Forelimb muscle (tissue), 1 donor: ENCODE measurements at regions not wholly inside any gene's neighbourhood (a gene's known extent, or its start where the extent isn't known, plus 50 kb on each side); places are given as distances from the start of the nearest gene placed in this dataset.
"Not testable (repeated sequence)": the region's sequence is repeated elsewhere in the genome, so short reads cannot be mapped to it uniquely, and the experiment has no call there.

Experiments used
- DNase-seq: peaks from one replicate; pipeline ENCODE4 v3.0.0-alpha.2; 2013; ENCODE audit warnings: low read depth

GRCh38 chr5:130496215-130496614 is 592.0 kb downstream of the CHSY3 start:
- no peak for DNase-seq

- no peak for DNase-seq
These were observed 584.0 kb downstream of the CHSY3 start for GRCh38 chr5:130488252-130488651.

DNA sequence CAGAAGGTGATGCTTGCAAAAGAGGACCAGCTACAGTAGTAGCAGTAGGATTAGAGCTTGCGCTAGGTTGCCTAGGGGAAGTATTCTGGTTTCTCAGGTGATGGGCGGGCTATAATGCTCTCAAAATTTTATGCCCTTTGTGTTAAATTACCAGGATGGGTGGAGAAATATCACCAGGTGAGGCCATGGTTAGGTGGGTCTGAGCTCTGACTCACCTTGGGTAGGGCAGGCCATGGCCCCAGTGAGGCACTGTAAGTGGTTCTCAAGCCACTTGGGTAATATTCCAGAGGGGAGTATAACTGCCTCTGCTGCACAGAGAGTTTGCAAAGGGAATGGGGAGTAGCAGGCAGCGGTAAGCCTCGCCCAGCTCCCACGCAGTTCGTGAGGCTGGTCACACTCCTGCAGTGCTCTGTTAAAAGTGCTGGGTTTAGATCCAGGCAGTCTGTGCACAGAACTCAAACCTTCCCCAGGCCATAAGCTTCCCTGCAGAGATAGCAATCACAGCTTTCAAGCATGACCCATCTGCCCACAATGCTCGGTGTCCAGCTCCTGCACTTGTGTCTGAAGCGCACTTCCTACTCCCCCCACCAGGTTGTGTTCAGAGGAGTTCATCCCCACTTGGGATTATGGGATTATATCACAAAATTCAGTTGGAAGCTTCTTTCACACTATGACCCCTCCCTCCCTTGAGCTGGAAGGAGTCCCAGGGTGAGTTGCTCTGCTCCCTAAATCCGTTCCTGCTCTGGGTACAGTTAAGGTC is 575.0 kb downstream of the CHSY3 start:
- DNase-seq: no peak

GRCh38 chr5:130476325-130476724 is 572.1 kb downstream of the CHSY3 start:
- DNase-seq: no peak

DNA sequence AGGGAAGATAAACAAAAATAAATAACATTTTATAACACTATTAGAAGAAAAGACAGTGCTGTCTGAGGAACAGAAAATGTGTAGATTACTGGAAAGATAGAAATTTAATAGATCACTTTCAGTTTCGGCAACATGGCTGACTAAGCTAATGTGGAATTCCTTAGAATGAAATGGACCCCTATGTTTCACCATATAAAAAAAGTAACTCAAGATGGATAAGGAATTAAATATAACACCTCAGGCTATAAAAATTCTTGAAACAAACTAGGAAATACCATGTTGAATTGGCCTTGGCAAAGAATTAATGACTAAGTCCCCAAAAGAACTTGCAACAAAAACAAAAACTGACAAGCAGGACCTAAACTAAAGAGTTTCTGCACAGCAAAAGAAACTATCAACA is 558.3 kb downstream of the CHSY3 start:
- no peak for DNase-seq

GRCh38 chr5:130455175-130455574 is 550.9 kb downstream of the CHSY3 start:
- DNase-seq: no peak

GRCh38 chr5:130452744-130453143 is 548.5 kb downstream of the CHSY3 start:
- no peak for DNase-seq

DNA sequence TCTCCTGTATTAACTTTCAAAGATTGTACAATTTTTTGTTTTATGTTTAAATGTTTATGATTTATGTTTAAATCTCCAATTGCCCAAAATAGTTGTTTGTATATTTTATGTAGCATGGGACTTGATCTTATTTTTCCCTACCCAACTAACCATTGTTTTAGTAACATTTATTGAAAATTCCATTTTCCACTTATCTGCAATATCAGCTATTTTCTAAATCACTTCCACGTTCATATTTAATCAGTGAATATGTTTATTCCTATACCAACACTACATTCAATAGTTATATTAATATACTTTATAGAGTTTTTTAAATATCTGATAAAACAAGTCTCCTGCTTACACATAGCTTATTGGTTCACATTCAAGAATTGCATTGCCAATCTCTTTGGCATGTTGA is 532.2 kb downstream of the CHSY3 start:
- no peak for DNase-seq

- no peak for DNase-seq
These were observed 523.1 kb downstream of the CHSY3 start for GRCh38 chr5:130427222-130427955.

GRCh38 chr5:130425424-130425823 is 521.2 kb downstream of the CHSY3 start:
- no peak for DNase-seq

- no peak for DNase-seq
These were observed 520.1 kb downstream of the CHSY3 start for GRCh38 chr5:130424341-130424740.

DNA sequence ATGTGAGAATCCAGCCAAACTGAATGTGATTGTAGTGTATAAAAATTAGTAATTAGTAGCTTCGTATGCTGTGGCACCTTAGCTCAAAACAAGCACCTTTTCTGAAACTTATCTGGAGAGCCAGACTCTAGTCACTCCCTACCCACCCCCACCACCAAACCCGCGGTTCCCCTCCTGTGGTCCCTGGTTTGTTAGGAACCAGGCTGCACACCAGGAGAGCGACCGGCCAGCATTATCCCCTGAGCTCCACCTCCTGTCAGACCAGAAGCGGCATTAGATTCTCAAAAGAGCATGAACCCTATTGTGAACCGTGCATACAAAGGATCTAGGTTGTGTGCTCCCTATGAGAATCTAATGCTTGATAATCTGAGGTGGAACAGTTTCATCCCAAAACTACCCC is 498.6 kb downstream of the CHSY3 start:
- DNase-seq: no peak

DNA sequence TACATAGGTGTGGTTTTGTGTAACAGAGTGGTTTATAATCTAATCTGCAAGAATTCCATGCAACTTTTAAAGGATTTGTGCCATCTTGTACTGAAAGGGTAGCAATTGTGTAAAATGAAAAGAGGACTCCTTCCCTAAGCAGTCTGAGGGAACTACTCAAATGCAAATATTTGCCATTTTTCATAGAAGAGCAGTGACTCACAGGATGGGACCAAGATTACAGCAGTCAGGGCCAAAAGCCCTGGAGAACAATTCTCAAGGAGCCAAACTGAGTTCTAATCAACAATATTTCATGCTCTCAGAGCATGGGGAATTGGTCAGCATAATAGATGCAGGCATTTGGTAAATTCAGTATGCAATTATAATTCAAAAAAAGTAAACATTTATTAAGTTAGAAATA is 495.8 kb downstream of the CHSY3 start:
- DNase-seq: no peak

DNA sequence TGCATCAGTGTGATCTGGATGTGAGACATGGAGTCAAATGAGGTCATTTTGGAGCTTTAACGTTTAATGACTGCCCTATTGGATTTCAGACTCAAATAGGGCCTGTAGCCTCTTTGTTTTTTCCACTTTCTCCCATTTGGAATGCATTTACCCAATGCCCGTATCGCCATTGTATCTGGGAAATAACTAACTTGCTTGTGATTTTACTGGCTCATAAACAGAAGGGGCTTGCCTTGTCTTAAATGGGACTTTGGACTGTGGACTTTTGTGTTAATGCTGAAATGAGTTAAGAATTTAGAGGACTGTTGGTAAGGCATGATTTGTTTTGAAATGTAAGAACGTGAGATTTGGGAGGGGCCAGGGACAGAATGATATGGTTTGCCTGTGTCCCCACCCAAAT is 494.6 kb downstream of the CHSY3 start:
- no peak for DNase-seq

- not testable (repeated sequence) for DNase-seq
These were observed 493.5 kb downstream of the CHSY3 start for GRCh38 chr5:130397727-130398126.

DNA sequence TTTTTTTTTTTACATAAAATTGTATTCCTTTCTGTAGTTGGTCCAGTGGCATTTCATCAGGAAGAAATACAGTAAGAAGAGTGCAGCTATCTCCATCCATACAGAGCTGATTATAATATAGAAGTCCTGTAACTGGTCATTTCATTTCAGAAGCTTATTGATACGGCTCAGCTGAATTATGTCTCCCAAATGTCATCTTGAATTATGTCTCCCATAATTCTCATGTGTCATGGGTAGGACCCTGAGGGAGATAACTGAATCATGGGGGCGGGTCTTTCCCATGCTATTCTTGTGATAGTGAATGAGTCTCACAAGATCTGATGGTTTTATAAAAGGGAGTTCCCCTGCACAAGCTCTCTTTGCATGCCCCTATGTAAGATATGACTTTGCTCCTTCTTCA is 492.9 kb downstream of the CHSY3 start:
- no peak for DNase-seq

GRCh38 chr5:130391727-130392264 is 487.5 kb downstream of the CHSY3 start:
- not testable (repeated sequence) for DNase-seq

DNA sequence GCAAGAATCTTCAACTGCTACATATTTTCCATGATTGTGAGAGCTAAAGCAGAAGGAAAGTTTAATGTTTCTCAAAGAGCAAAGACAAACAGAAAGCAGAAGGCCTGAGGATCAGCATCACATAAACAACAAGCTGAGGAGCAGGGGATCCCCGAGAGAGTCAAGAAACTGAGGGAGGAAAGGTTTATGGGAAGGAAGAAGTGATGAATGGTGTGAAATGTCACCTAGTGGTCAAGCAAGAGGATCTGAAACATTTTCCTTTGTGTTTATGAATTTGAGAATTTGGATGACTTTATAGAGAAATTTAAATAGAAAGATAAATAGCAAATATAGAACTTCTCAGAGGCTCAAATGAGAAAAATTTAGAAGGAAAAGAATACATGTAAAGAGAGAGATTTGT is 481.9 kb downstream of the CHSY3 start:
- DNase-seq: no peak

GRCh38 chr5:130385656-130386055 is 481.4 kb downstream of the CHSY3 start:
- DNase-seq: no peak

GRCh38 chr5:130365956-130366355 is 461.7 kb downstream of the CHSY3 start:
- DNase-seq: no peak

- DNase-seq: no peak
These were observed 445.9 kb downstream of the CHSY3 start for GRCh38 chr5:130350131-130350530.

GRCh38 chr5:130337179-130337888 is 433.1 kb downstream of the CHSY3 start:
- DNase-seq: no peak
